Liver (tissue), 2 donors: ENCODE measurements at regions not wholly inside any gene's neighbourhood (a gene's known extent, or its start where the extent isn't known, plus 50 kb on each side); places are given as distances from the start of the nearest gene placed in this dataset.

Experiments
- TF ChIP-seq, protein P1 (sequence below): fragments of 150-350 bp; IDR thresholded peaks from 2 replicates; pipeline ENCODE4 v1.5.1; 2017; ENCODE audit warnings: improper control_type of control experiment, low read depth, low read length; ENCODE audit not compliant: missing input control
- TF ChIP-seq, protein P2 (sequence below): IDR thresholded peaks from 2 replicates; pipeline ENCODE4 v1.6.1; 2016; ENCODE audit warnings: antibody characterized with exemption, mild to moderate bottlenecking
- donor health status: healthy.

DNA sequence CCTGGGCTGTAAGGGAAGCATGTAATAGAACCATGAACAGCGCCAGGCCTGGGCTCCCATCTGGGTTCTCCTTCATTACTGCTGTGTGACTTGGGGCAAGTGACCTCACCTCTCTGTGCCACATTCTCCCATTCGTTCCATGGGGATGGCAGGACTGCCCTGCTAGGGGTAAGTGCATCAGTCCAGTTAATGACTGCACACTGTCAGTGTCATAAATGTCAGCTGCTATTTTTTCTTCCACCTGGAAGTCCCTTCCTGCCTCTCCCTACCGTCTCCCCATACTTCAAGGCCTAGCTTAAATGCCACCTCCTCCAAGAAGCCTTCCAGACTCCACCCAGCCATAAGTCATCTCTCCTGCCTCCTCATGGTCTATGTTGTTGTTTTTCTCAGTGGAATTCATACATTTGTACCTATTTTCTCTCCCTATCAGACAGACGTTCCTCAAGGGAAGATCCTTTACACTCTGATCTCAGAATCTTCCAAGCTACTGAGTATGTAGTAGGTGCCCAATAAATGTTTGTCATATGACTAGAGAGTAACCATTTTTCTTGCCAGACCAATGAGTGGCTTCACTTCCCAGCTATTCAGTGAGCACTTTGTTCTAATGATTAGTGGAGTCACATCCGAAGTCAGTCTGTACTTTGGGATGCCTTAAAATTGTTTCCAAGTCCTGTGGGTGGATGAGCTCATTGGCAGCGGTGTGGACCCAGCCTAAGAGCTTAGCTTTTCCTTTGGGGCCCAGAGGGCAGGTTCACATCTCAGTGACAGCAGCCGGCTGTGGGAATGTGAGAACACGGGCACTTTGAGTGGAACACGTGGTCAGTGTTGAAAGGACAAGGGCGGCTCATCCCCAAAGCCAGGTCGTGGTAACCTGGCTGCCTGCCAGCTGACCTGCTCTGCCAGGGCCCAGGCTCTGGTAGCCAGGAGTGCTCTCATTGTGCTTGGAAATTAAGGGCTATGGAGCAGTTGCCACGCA is 147.5 kb upstream of the GSE1 start:
- TF ChIP-seq, protein P1, sequence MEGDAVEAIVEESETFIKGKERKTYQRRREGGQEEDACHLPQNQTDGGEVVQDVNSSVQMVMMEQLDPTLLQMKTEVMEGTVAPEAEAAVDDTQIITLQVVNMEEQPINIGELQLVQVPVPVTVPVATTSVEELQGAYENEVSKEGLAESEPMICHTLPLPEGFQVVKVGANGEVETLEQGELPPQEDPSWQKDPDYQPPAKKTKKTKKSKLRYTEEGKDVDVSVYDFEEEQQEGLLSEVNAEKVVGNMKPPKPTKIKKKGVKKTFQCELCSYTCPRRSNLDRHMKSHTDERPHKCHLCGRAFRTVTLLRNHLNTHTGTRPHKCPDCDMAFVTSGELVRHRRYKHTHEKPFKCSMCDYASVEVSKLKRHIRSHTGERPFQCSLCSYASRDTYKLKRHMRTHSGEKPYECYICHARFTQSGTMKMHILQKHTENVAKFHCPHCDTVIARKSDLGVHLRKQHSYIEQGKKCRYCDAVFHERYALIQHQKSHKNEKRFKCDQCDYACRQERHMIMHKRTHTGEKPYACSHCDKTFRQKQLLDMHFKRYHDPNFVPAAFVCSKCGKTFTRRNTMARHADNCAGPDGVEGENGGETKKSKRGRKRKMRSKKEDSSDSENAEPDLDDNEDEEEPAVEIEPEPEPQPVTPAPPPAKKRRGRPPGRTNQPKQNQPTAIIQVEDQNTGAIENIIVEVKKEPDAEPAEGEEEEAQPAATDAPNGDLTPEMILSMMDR, result no peak
- TF ChIP-seq, protein P2, sequence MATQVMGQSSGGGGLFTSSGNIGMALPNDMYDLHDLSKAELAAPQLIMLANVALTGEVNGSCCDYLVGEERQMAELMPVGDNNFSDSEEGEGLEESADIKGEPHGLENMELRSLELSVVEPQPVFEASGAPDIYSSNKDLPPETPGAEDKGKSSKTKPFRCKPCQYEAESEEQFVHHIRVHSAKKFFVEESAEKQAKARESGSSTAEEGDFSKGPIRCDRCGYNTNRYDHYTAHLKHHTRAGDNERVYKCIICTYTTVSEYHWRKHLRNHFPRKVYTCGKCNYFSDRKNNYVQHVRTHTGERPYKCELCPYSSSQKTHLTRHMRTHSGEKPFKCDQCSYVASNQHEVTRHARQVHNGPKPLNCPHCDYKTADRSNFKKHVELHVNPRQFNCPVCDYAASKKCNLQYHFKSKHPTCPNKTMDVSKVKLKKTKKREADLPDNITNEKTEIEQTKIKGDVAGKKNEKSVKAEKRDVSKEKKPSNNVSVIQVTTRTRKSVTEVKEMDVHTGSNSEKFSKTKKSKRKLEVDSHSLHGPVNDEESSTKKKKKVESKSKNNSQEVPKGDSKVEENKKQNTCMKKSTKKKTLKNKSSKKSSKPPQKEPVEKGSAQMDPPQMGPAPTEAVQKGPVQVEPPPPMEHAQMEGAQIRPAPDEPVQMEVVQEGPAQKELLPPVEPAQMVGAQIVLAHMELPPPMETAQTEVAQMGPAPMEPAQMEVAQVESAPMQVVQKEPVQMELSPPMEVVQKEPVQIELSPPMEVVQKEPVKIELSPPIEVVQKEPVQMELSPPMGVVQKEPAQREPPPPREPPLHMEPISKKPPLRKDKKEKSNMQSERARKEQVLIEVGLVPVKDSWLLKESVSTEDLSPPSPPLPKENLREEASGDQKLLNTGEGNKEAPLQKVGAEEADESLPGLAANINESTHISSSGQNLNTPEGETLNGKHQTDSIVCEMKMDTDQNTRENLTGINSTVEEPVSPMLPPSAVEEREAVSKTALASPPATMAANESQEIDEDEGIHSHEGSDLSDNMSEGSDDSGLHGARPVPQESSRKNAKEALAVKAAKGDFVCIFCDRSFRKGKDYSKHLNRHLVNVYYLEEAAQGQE, result no peak
